Astrocyte (in vitro differentiated cells and primary cell): ENCODE measurements at regions not wholly inside any gene's neighbourhood (a gene's known extent, or its start where the extent isn't known, plus 50 kb on each side); places are given as distances from the start of the nearest gene placed in this dataset.

Source experiments
- CTCF ChIP-seq: IDR thresholded peaks from 2 replicates; pipeline ENCODE4 v1.5.1; 2011; ENCODE audit warnings: low read depth, mild to moderate bottlenecking, inconsistent platforms, low read length, moderate library complexity; ENCODE audit not compliant: insufficient read depth
- EZH2 ChIP-seq: IDR thresholded peaks from 2 replicates; pipeline ENCODE4 v1.6.1; 2012; ENCODE audit warnings: mild to moderate bottlenecking, low read length, inconsistent platforms; ENCODE audit not compliant: insufficient read depth

- TF ChIP-seq CTCF (no peak), EZH2 (no peak)
Observed at GRCh38 chr15:31193291-31193690, 91.8 kb upstream of the TRPM1 start.
